ENCODE measurements at regions not wholly inside any gene's neighbourhood (a gene's known extent, or its start where the extent isn't known, plus 50 kb on each side); places are given as distances from the start of the nearest gene placed in this dataset.
"Not testable (repeated sequence)": the region's sequence is repeated elsewhere in the genome, so short reads cannot be mapped to it uniquely, and the experiment has no call there.

DNA sequence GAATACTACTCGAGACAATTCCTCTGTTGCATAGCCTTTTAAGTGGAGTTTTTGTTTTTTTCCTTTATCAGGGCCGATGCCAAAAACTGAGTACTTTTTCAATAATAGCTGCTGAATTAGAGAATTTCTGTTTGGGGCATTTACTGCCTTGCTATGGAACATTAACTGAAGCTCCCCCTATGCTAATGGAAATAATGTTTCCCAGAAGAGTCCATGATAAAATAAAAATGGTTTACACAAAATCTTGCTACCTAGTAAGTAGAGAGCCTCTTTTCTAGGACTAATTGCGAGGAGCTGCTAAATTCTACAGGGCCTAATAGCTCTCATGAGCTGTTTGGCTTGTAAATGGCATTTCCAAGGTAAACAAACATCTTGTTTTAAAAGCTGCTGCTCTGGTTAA, 128.2 kb upstream of the MYO10 start:
- Histone ChIP-seq H3K27me3 (no peaks in the 10 kb centered on the region), H3K27ac (no peak overlapping the region), H3K4me3 (no peak overlapping the region), H3K36me3 (no peaks in the 10 kb centered on the region), H3K4me1 (no peaks in the 10 kb centered on the region), H3K9me3 (no peaks in the 10 kb centered on the region)
- no peak for DNase-seq (ENCODE audit: low spot score)
- TF ChIP-seq, protein P1, sequence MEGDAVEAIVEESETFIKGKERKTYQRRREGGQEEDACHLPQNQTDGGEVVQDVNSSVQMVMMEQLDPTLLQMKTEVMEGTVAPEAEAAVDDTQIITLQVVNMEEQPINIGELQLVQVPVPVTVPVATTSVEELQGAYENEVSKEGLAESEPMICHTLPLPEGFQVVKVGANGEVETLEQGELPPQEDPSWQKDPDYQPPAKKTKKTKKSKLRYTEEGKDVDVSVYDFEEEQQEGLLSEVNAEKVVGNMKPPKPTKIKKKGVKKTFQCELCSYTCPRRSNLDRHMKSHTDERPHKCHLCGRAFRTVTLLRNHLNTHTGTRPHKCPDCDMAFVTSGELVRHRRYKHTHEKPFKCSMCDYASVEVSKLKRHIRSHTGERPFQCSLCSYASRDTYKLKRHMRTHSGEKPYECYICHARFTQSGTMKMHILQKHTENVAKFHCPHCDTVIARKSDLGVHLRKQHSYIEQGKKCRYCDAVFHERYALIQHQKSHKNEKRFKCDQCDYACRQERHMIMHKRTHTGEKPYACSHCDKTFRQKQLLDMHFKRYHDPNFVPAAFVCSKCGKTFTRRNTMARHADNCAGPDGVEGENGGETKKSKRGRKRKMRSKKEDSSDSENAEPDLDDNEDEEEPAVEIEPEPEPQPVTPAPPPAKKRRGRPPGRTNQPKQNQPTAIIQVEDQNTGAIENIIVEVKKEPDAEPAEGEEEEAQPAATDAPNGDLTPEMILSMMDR (IDR thresholded peaks at IDR 0.05), result no peak

DNA sequence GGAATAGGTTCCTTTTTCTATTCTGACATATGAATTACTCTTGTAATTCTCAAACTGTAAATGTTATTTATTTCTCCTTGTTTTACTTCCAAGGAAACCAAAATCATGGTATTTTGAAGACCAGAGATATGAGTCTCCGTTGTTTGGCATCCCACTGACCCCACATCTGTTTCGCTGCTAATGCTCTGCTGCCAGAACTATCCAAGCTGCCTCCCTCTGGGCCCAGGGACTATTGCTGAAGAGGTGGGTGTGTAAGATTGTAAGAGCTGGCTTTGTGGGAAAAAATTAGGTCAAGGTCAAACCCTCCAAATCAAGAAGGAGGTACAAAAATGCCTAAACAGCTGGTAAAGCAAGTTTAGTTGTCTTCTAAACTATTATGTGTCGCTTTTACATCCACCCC, 129.4 kb upstream of the MYO10 start:
- no peaks in the 10 kb centered on the region for H3K4me1 ChIP-seq
- TF ChIP-seq, protein P1 (IDR thresholded peaks at IDR 0.05), result no peak
- H3K27ac ChIP-seq, result no peak overlapping the region
- H3K4me3 ChIP-seq, result no peak overlapping the region
- no peak for DNase-seq (ENCODE audit: low spot score)
- no peaks in the 10 kb centered on the region for H3K27me3 ChIP-seq
- H3K36me3 ChIP-seq, result no peaks in the 10 kb centered on the region
- no peaks in the 10 kb centered on the region for H3K9me3 ChIP-seq

DNA sequence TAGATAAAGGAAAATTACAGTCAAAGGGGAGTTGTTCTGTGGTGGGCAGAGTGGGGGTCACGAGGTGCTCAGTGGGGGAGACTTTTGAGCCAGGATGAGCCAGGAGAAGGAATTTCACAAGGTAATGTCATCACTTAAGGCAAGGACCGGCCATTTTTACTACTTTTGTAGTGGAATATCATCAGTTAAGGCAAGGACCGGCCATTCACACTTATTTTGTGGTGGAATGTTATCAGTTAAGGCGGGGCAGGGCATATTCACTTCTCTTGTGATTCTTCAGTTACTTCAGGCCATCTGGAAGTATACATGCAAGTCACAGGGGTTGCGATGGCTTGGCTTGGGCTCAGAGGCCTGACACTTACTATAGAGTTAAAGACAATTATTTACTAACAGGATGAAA, 129.9 kb upstream of the MYO10 start:
- H3K4me3 ChIP-seq; H3K36me3 ChIP-seq; H3K9me3 ChIP-seq; H3K27me3 ChIP-seq; DNase-seq (ENCODE audit: low spot score); H3K27ac ChIP-seq; H3K4me1 ChIP-seq: not testable (repeated sequence)

DNA sequence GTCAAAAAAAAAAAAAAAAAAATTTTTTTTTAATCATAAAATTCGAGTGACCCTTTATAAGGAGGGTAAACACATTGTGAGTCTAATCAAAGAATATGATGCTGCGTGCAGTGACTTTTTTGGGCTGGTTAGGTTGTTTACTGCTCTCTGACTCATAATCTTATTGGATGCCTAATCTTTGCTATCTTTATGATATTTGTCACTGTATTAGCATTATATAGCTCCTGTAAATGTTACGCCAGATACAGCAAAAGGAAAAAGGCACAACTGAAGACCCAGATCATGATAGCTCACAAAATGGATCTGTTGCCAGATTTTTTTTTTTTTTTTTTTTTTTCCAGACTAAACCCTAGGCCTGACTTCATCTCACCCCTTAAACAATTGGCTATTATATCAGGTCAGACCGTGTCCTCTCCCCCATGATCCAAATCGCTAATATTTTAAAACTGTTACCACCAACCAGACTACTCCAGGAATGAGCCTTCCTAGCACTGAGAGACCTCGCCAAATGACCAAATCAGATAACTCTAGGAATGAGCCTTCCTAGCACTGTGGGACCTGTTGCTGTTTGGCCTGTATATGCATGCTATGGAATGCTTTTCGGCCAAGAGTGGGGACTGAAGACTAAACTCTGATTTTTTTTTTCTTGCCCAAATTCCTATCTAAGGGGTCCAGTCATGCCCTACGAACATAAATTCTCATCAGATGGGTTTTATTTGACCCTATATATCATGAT, 131.7 kb upstream of the MYO10 start:
- Histone ChIP-seq H3K4me1 (no peaks in the 10 kb centered on the region), H3K36me3 (no peaks in the 10 kb centered on the region), H3K4me3 (no peak overlapping the region), H3K27me3 (no peaks in the 10 kb centered on the region), H3K27ac (no peak overlapping the region), H3K9me3 (no peaks in the 10 kb centered on the region)
- TF ChIP-seq, protein P1 (IDR thresholded peaks at IDR 0.05), result no peak
- DNase-seq (ENCODE audit: low spot score), result no peak

DNA sequence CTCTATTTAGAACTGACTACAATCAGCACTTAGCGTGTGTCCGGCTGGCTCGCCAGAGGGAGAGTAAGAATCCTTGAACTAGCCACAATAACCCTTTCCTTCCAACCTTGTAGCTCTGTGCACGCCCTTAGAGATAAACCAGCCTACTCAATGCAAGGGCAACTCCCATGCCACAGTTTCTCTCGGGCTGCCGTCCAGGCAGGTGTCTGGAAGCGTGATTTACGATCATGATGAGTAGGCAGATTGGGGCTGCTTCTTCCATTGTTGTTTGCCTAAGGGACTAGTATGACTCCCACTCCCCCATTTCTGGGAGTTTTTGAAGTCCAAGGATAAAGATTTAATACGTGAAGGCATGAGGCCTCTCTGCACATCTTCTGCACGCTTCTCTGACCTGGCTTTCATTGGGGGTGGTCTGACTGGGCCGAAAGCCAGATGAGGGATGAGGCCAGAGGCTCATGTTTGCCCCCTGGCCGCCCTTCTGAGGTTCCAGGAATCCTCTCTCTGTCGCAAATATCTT, 134.0 kb upstream of the MYO10 start:
- H3K9me3 ChIP-seq, result no peaks in the 10 kb centered on the region
- H3K4me1 ChIP-seq, result no peaks in the 10 kb centered on the region
- H3K27me3 ChIP-seq, result no peaks in the 10 kb centered on the region
- no peaks in the 10 kb centered on the region for H3K36me3 ChIP-seq
- no peak for DNase-seq (ENCODE audit: low spot score)
- H3K27ac ChIP-seq, result no peak overlapping the region
- H3K4me3 ChIP-seq, result no peak overlapping the region
- TF ChIP-seq, protein P1 (IDR thresholded peaks at IDR 0.05), result no peak

DNA sequence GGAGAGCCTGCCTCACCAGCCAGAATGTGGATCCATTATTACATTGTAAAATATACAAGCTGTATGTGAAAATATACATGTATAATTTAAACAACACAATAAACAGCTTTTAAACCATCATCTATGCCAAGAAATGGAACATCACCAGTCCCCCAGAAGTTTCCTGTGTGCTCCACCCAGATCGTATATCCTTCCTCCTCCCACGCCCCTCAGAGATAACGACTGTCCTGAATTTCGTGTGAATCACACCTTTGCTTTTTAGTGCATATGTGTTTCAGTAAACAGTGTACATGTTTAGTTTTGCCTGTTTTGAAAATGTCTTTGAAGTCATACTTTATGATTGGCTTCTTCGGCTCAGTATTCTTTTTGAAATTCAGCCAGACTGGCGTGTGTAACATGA, 134.6 kb upstream of the MYO10 start:
- Histone ChIP-seq H3K36me3 (no peaks in the 10 kb centered on the region), H3K4me1 (no peaks in the 10 kb centered on the region), H3K4me3 (no peak overlapping the region), H3K9me3 (no peaks in the 10 kb centered on the region), H3K27ac (no peak overlapping the region), H3K27me3 (no peaks in the 10 kb centered on the region)
- TF ChIP-seq, protein P1 (IDR thresholded peaks at IDR 0.05), result no peak
- DNase-seq (ENCODE audit: low spot score), result no peak

Data from right atrium auricular region (tissue), 2 donors.